Stimulated activated CD4-positive, alpha-beta T cell treated with anti-CD3 and anti-CD28 coated beads, Interleukin-15, amount 100 ng/mL, for 48 hours (primary cell): ENCODE measurements at regions not wholly inside any gene's neighbourhood (a gene's known extent, or its start where the extent isn't known, plus 50 kb on each side); places are given as distances from the start of the nearest gene placed in this dataset.
"Not testable (repeated sequence)": the region's sequence is repeated elsewhere in the genome, so short reads cannot be mapped to it uniquely, and the experiment has no call there.

Experiments used
- DNase-seq, 2 donors: peaks; one replicate each; pipeline ENCODE4 v3.0.0-alpha.2; 2020; ENCODE audit warnings: low read depth in 2 of 2

- no peak for DNase-seq
These were observed 184.8 kb upstream of the RND3 start for GRCh38 chr2:150672311-150672710.

GRCh38 chr2:150669492-150669891 lies 182.0 kb upstream of the RND3 start:
- no peak for DNase-seq

GRCh38 chr2:150667039-150667438 lies 179.6 kb upstream of the RND3 start:
- DNase-seq, result not testable (repeated sequence)

DNA sequence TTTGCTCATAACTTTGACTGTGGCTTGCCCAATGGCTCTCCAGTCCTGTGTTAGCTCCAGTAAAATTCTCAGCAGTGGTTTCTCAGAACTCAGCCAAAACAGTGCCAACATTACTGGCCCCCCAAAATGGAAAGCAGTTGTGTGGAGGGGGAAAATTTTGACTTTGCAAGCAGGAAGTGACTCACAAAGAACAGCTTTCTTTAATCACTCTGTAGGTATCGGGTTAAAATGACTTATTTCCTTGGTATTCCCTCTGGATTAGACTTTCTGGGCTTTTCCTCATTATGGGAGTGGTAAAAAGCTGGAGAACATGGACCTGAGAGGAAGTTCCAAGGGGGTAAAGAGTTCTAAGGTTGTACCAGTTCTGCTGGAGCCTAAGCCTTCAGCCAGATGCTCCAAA lies 175.7 kb upstream of the RND3 start:
- no peak for DNase-seq

DNA sequence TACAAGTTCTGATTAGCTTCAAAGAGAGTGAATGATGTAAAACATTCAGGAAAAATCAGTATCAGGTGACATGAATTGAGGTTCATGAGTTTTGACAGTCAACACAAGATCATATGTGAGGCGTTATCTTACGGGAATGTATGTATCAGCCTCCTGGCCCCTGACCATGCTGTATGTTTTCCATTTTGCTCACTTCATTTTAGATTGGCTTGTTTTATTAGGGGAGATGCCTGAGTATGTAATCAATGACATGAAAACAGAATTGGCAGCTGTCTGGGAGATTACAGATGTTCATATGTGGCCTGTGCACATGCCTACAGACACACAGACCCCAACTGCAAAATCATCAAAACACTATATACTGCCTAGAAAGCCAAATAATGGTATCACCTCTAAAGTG lies 168.5 kb upstream of the RND3 start:
- no peak for DNase-seq

DNA sequence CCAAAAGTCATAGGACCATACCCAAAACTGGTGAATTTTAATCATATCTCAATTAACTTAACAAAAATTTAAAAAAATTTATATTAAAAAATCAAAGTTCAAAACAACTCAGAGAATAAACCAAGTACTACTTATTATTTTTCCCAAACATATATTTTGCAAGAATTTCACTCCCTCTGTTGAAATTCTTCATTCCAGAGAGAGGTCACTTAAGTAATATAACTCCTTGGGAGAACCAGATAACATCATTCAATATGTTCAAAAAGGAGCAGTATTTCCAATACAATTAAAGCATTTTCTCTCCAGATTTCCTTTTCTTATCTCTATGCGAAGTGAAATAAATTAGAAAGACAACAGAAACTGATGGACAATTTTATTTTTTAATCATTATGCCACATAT lies 165.9 kb upstream of the RND3 start:
- DNase-seq, result no peak

GRCh38 chr2:150647943-150648342 lies 160.5 kb upstream of the RND3 start:
- no peak for DNase-seq

DNA sequence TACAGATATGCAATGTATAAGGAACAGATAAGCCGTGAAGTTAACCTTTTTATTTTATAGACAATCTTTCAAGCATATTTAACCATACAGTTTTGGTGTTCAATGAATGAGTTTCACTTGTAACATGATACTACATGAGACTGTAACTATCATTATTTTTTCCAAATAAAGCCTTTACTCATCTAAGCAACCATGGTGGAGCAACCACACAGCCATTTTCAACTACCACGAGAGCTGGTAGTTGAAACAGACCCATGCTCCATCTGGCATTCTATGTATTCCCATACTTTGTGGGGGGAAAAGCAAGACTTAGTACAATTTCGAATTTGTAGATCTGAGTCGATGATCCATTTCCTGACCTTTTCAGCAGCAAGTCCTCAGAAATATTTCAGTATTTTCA lies 159.3 kb upstream of the RND3 start:
- DNase-seq, result no peak

GRCh38 chr2:150644298-150645067 lies 157.0 kb upstream of the RND3 start:
- DNase-seq, result no peak

DNA sequence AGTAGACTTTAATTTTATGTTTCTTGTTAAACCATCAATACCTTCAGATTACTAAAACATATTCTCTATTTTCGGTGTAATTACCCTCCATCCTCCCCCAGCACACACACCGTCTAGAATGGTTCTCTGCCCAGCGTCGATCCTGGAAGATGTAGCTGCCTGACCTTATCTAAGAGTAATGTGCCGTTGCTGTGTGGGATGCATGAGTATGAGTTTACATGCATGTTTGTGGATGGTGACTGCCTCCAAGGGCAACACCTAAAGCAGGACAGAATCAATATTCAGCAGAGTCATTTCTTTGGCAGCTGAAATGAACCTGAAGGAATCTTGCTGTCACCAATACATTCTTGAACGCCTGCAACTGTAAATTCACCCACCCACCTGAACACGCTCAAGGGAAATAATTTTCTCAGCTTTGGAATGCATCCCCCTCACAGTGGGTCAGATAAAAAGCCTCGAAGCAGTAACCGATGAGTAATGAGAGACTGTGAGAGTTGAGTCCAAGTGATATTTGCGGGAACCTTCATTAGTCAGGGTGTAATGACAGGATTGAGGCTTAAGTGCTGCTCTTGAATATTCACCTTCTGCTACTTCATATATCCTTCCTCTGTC lies 155.8 kb upstream of the RND3 start:
- no peak for DNase-seq

GRCh38 chr2:150640039-150640438 lies 152.6 kb upstream of the RND3 start:
- DNase-seq, result no peak

- no peak for DNase-seq
These were observed 151.9 kb upstream of the RND3 start for GRCh38 chr2:150639383-150639782.

- no peak for DNase-seq
These were observed 143.9 kb upstream of the RND3 start for GRCh38 chr2:150631236-150631821.

DNA sequence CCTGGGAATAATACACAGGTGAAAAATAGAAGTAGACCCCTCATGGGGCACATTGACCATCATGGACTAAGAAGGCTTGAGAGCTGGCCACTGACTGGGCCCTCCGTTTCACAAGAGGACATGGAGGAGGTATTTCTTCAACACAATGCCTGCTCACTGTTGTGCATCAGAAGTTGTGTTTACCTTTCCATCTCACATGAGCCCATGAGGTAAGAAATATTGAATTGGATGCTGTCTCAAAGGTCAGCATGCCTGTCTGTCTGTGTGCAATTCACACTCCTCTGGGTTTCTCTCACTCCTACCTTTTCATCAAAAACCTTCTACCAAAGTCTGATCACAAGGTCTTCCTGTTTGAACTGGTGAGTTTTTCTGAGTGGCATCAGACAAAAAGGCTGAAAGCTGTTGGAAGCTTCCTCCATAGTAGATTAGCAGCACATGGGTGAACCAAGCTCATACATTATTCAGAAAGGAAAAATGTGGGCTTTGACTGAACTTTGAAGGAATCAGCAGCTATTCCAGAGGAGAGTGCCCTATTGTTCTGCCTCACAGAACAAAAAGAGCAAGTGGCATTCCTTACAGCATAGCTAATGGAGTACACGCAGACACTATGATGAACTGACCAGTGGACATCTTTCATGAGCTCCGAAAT lies 143.2 kb upstream of the RND3 start:
- DNase-seq, result no peak

GRCh38 chr2:150627526-150627925 lies 140.1 kb upstream of the RND3 start:
- DNase-seq, result no peak

GRCh38 chr2:150626934-150627411 lies 139.5 kb upstream of the RND3 start:
- DNase-seq, result no peak

DNA sequence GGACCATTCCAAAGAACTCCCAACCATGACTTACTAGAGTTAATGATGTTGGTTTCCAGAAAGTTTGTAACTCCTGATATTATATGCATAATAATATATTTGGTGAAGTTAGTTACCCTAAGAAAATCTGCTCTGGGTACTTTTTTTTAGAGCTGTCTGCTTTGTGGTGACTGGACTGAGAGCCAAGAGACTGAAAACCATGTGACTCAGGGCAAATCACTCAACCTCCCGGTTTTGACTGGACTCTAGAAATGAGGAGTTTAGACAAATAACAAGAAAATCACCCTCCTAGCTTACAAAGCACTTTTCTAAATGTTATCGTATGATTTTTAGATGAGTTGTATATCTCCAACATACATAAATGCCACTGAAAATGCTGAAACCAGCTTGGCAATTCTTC lies 138.3 kb upstream of the RND3 start:
- DNase-seq, result no peak

GRCh38 chr2:150625303-150625702 lies 137.8 kb upstream of the RND3 start:
- DNase-seq, result no peak

GRCh38 chr2:150624001-150624401 lies 136.5 kb upstream of the RND3 start:
- DNase-seq, result no peak

GRCh38 chr2:150621526-150622213 lies 134.2 kb upstream of the RND3 start:
- DNase-seq, result no peak

GRCh38 chr2:150620855-150621254 lies 133.4 kb upstream of the RND3 start:
- no peak for DNase-seq

DNA sequence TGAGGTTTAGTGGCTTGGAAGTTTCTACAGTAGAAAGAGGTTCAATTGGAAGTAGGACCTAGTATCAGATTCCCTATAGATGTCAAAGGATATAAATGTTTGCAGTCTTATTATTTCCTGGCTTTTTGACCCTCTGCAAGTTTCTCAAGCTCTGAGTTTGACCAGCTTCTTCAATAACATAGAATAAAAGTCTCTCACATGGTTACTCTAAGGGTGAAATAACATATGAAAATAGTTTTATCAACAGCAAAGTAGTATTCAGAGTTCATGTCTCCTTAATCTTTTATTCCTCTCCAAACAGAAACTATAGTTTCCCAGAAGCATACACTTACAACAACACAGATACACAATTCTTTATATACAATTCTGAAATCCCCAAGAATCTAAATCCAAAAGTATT lies 132.9 kb upstream of the RND3 start:
- no peak for DNase-seq
